GM23338 (cell line): ENCODE measurements at regions not wholly inside any gene's neighbourhood (a gene's known extent, or its start where the extent isn't known, plus 50 kb on each side); places are given as distances from the start of the nearest gene placed in this dataset.

Experiments used
- ATAC-seq: fragments of 200-7000 bp; cut with Tn5 transposase; 3 replicates; pipeline ENCODE4 v1.9.1; 2020
- DNase-seq: peaks from one replicate; pipeline ENCODE4 v3.0.0-alpha.2; 2015; ENCODE audit warnings: low spot score
- H2AFZ ChIP-seq: fragments of 200-600 bp; sonication (generic); 2 replicates; pipeline ENCODE4 v1.8.0; 2016; ENCODE audit warnings: antibody characterized with exemption, mild to moderate bottlenecking, moderate library complexity
- H3F3A ChIP-seq: fragments of 200-600 bp; sonication (generic); replicated peaks from 2 replicates; pipeline ENCODE4 v1.8.0; 2017; ENCODE audit warnings: antibody characterized with exemption, mixed run types, low read depth
- H3K27ac ChIP-seq: fragments of 200-600 bp; sonication (generic); 2 replicates; pipeline ENCODE4 v1.6.1; 2016; ENCODE audit warnings: low read depth
- H3K27me3 ChIP-seq: fragments of 200-600 bp; sonication (generic); 2 replicates; pipeline ENCODE4 v1.8.0; 2016; ENCODE audit warnings: mild to moderate bottlenecking, mixed run types, moderate library complexity; ENCODE audit not compliant: insufficient read depth
- H3K36me3 ChIP-seq: fragments of 200-600 bp; sonication (generic); 2 replicates; pipeline ENCODE4 v1.8.0; 2016; ENCODE audit warnings: mild to moderate bottlenecking; ENCODE audit not compliant: insufficient read depth
- H3K4me1 ChIP-seq: fragments of 200-600 bp; sonication (generic); 2 replicates; pipeline ENCODE4 v1.8.0; 2016; ENCODE audit warnings: mild to moderate bottlenecking, moderate library complexity; ENCODE audit not compliant: insufficient read depth
- H3K4me2 ChIP-seq: fragments of 200-600 bp; sonication (generic); 2 replicates; pipeline ENCODE4 v1.7.1; 2017; ENCODE audit warnings: mixed run types
- H3K4me3 ChIP-seq: fragments of 200-600 bp; sonication (generic); 2 replicates; pipeline ENCODE4 v1.6.1; 2016; ENCODE audit warnings: mixed run types
- H3K79me2 ChIP-seq: fragments of 200-600 bp; sonication (generic); replicated peaks from 2 replicates; pipeline ENCODE4 v1.8.0; 2017; ENCODE audit warnings: mild to moderate bottlenecking; ENCODE audit not compliant: insufficient read depth
- H3K9me2 ChIP-seq: fragments of 200-600 bp; sonication (generic); 2 replicates; pipeline ENCODE4 v1.8.0; 2017; ENCODE audit not compliant: insufficient read depth
- H4K20me1 ChIP-seq: fragments of 200-600 bp; sonication (generic); replicated peaks from 2 replicates; pipeline ENCODE4 v1.8.0; 2017; ENCODE audit warnings: mild to moderate bottlenecking; ENCODE audit not compliant: insufficient read depth
- H3K27ac Mint-ChIP-seq: 2 replicates; pipeline ENCODE4 v1.8.0; 2020; ENCODE audit warnings: inconsistent platforms, mild to moderate bottlenecking, moderate library complexity, mixed read lengths
- H3K27me3 Mint-ChIP-seq: 3 replicates; pipeline ENCODE4 v1.8.0; 2022; ENCODE audit warnings: low read depth, mild to moderate bottlenecking, moderate library complexity, mixed read lengths, inconsistent platforms; ENCODE audit not compliant: insufficient read depth, poor library complexity
- H3K36me3 Mint-ChIP-seq: 3 replicates; pipeline ENCODE4 v1.8.0; 2021; ENCODE audit warnings: low read depth, mild to moderate bottlenecking, inconsistent platforms, moderate library complexity, mixed read lengths
- H3K4me1 Mint-ChIP-seq: 3 replicates; pipeline ENCODE4 v1.8.0; 2020; ENCODE audit warnings: mild to moderate bottlenecking, inconsistent platforms, mixed read lengths
- H3K4me3 Mint-ChIP-seq: 3 replicates; pipeline ENCODE4 v1.8.0; 2021; ENCODE audit warnings: moderate library complexity, mild to moderate bottlenecking, inconsistent platforms, mixed read lengths
- H3K9me3 Mint-ChIP-seq: 3 replicates; pipeline ENCODE4 v1.8.0; 2020; ENCODE audit warnings: moderate library complexity, mild to moderate bottlenecking, inconsistent platforms, mixed read lengths
- CTCF ChIP-seq, 2 experiments: fragments of 200-600 bp in 1 of 2; sonication (generic) in 1 of 2; conservative IDR thresholded peaks; 2 replicates each; pipeline versions ENCODE4 v1.5.1 to v1.6.1; 2016 to 2017; ENCODE audit warnings: antibody characterized with exemption in 2 of 2, low read depth in 2 of 2, mild to moderate bottlenecking in 2 of 2, moderate library complexity in 1 of 2
- ETS1 ChIP-seq: IDR thresholded peaks from 2 replicates; pipeline ENCODE4 v1.6.1; 2016; ENCODE audit warnings: antibody characterized with exemption
- NANOG ChIP-seq: IDR thresholded peaks from 2 replicates; pipeline ENCODE4 v1.6.1; 2016; ENCODE audit warnings: antibody characterized with exemption, borderline replicate concordance
- STAT1 ChIP-seq: IDR thresholded peaks from one replicate; pipeline ENCODE4 v1.6.1; 2016; ENCODE audit warnings: antibody characterized with exemption; ENCODE audit not compliant: unreplicated experiment
- ZNF114 ChIP-seq: fragments of 250-450 bp; sonication (Bioruptor Pico); IDR thresholded peaks from 2 replicates; pipeline ENCODE4 v1.5.0; 2020; ENCODE audit warnings: mild to moderate bottlenecking, moderate library complexity
- ZNF331 ChIP-seq: fragments of 250-450 bp; sonication (Bioruptor Pico); IDR thresholded peaks from 2 replicates; pipeline ENCODE4 v1.5.0; 2020; ENCODE audit warnings: low read depth, mild to moderate bottlenecking, moderate library complexity
- ZNF462 ChIP-seq: fragments of 250-450 bp; sonication (Bioruptor Pico); IDR thresholded peaks from 2 replicates; pipeline ENCODE4 v1.5.0; 2020; ENCODE audit warnings: mild to moderate bottlenecking, moderate library complexity

- no peak for TF ChIP-seq ZNF462 (CRISPR knock-in tag)
- TF ChIP-seq NANOG: no peak
Measured at GRCh38 chr3:67719333-67719732, 64.9 kb upstream of the SUCLG2 start (continued).

DNA sequence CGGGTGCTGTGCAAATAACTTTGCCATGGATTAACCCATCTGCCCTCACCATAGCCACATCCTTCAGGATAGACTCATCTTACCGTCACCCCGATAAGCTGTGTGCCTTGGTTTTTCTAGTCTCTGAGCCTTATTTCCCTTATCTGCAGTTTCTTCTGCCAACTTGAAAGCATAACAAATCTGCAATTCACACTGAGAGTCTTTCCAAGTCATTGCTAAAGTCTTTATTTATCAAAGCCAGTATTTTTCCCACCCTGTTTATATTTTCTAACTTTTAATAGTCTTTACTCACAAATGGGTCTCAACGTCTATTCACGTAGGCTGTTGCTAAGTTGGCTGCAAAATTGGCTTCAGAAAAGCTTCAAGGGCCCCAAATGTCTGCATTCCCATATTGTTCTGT, 61.6 kb upstream of the SUCLG2 start:
- Histone ChIP-seq H3K36me3 (no peaks in the 10 kb centered on the region), H3K4me2 (no peak overlapping the region), H3K4me3 (no peak overlapping the region), H3K27ac (no peak overlapping the region), H3F3A (no peaks in the 10 kb centered on the region), H2AFZ (0 out of 2 replicates have a peak overlapping the region, but pooled peaks have one; percentile 5), H3K27me3 (no peaks in the 10 kb centered on the region), H3K9me2 (no peaks in the 10 kb centered on the region), H4K20me1 (no peaks in the 10 kb centered on the region), H3K79me2 (no peaks in the 10 kb centered on the region), H3K4me1 (peaks cover 10% of the 10 kb centered on the region)
- ATAC-seq (no peak), DNase-seq (no peak)
- H3K27ac Mint-ChIP-seq: no peak overlapping the region
- H3K27me3 Mint-ChIP-seq: peaks cover 2% of the 10 kb centered on the region
- H3K4me1 Mint-ChIP-seq: peaks cover 20% of the 10 kb centered on the region
- H3K36me3 Mint-ChIP-seq: 0 out of 3 replicates have a peak, but pooled peaks cover 4% of the 10 kb centered on the region
- H3K9me3 Mint-ChIP-seq: no peaks in the 10 kb centered on the region; the same call in 2 of the 3 replicates
- no peak overlapping the region for H3K4me3 Mint-ChIP-seq
- TF ChIP-seq ETS1: no peak
- no peak for TF ChIP-seq ZNF114 (CRISPR knock-in tag)
- TF ChIP-seq CTCF (conservative IDR thresholded peaks at IDR 0.05; ENCODE audit: low read depth in 2 of 2): no peak
- TF ChIP-seq STAT1: no peak
- no peak for TF ChIP-seq ZNF462 (CRISPR knock-in tag)
- TF ChIP-seq ZNF331 (CRISPR knock-in tag): no peak
